H1 (cell line): ENCODE measurements at regions not wholly inside any gene's neighbourhood (a gene's known extent, or its start where the extent isn't known, plus 50 kb on each side); places are given as distances from the start of the nearest gene placed in this dataset.
"Not testable (repeated sequence)": the region's sequence is repeated elsewhere in the genome, so short reads cannot be mapped to it uniquely, and the experiment has no call there.

Experiments
- CTCF ChIA-PET: fragments of 300-600 bp; sonication (Branson Sonifier 250); formaldehyde crosslinking; loops from one replicate; lab custom pipeline; 2021; ENCODE audit not compliant: partially characterized antibody; lab: Charles Lee
- POLR2A ChIA-PET: fragments of 300-600 bp; sonication (Branson Sonifier 250); formaldehyde crosslinking; loops from one replicate; lab custom pipeline; 2021; ENCODE audit warnings: inconsistent platforms; ENCODE audit not compliant: partially characterized antibody; lab: Charles Lee
- DNase-seq, 2 experiments: peaks; one replicate each; pipeline versions ENCODE4 v3.0.0 to v3.0.0-alpha.2; 2010 to 2022; ENCODE audit warnings: low spot score in 2 of 2, low read depth in 1 of 2, mixed read lengths in 1 of 2
- FAIRE-seq: peaks from 2 replicates; lab custom pipeline; 2011; peaks lifted over from hg19 to GRCh38; lab: Jason Lieb, UNC
- H2AFZ ChIP-seq: 2 replicates; pipeline ENCODE4 v1.8.1; 2012; ENCODE audit warnings: low read length, inconsistent platforms
- H2AK5ac ChIP-seq: 2 replicates; pipeline ENCODE4 v1.6.1; 2013; ENCODE audit warnings: low read depth, low read length
- H2BK120ac ChIP-seq: replicated peaks from 2 replicates; pipeline ENCODE3; 2013; ENCODE audit warnings: low read depth, low read length, inconsistent platforms
- H2BK12ac ChIP-seq: 2 replicates; pipeline ENCODE4 v1.6.1; 2013; ENCODE audit warnings: low read depth, low read length
- H2BK15ac ChIP-seq: 2 replicates; pipeline ENCODE4 v1.6.1; 2013; ENCODE audit warnings: low read length
- H2BK20ac ChIP-seq: 2 replicates; pipeline ENCODE4 v1.6.1; 2013; ENCODE audit warnings: low read length
- H2BK5ac ChIP-seq: 2 replicates; pipeline ENCODE4 v1.6.1; 2013; ENCODE audit warnings: low read depth, low read length
- H3K14ac ChIP-seq: 2 replicates; pipeline ENCODE4 v1.6.1; 2013; ENCODE audit warnings: inconsistent platforms; ENCODE audit not compliant: insufficient read length
- H3K18ac ChIP-seq: 2 replicates; pipeline ENCODE4 v1.6.1; 2013; ENCODE audit warnings: low read length; ENCODE audit errors: extremely low read depth
- H3K23ac ChIP-seq: 2 replicates; pipeline ENCODE4 v1.6.1; 2013; ENCODE audit warnings: inconsistent platforms; ENCODE audit not compliant: insufficient read length
- H3K23me2 ChIP-seq: 2 replicates; pipeline ENCODE4 v1.6.1; 2013; ENCODE audit warnings: low read depth, low read length
- H3K27ac ChIP-seq: 2 replicates; pipeline ENCODE4 v1.6.1; 2011; ENCODE audit warnings: low read depth, low read length, inconsistent platforms
- H3K27me3 ChIP-seq, 4 experiments: replicated peaks in 1 of 4; 1 replicate in 1 of 4; 2 replicates in 3 of 4; pipeline versions ENCODE4 v1.6.1 to v1.8.1; 2011 to 2013; ENCODE audit warnings: low read length in 3 of 4, mild to moderate bottlenecking in 3 of 4, inconsistent platforms in 2 of 4, mixed read lengths in 2 of 4, moderate library complexity in 1 of 4; ENCODE audit not compliant: control insufficient read depth in 3 of 4, insufficient read depth in 3 of 4; ENCODE audit errors: extremely low read depth in 1 of 4
- H3K36me3 ChIP-seq, 4 experiments: 2 replicates each; pipeline versions ENCODE4 v1.6.1 to v1.8.1; 2011 to 2013; ENCODE audit warnings: mild to moderate bottlenecking in 4 of 4, low read length in 3 of 4, moderate library complexity in 2 of 4, control low read depth in 1 of 4, inconsistent platforms in 1 of 4; ENCODE audit not compliant: insufficient read depth in 4 of 4, control insufficient read depth in 2 of 4
- H3K4ac ChIP-seq: replicated peaks from 2 replicates; pipeline ENCODE3; 2013; ENCODE audit warnings: low read length, low read depth, mixed read lengths, inconsistent platforms; ENCODE audit not compliant: insufficient read length
- H3K4me1 ChIP-seq, 4 experiments: replicated peaks in 1 of 4; 1 replicate in 1 of 4; 2 replicates in 3 of 4; pipeline versions ENCODE4 v1.6.1 to v1.8.1; 2011 to 2013; ENCODE audit warnings: low read length in 3 of 4, inconsistent platforms in 2 of 4, mixed read lengths in 1 of 4; ENCODE audit not compliant: insufficient read depth in 4 of 4, control insufficient read depth in 3 of 4
- H3K4me2 ChIP-seq, 2 experiments: 2 replicates each; pipeline versions ENCODE4 v1.6.1 to v1.8.1; 2011 to 2013; ENCODE audit warnings: low read depth in 2 of 2, low read length in 2 of 2, control low read depth in 1 of 2, inconsistent platforms in 1 of 2, mild to moderate bottlenecking in 1 of 2; ENCODE audit not compliant: insufficient read depth in 1 of 2
- H3K4me3 ChIP-seq, 4 experiments: fragments of 200-600, 300-600 bp in 1 of 4; sonication (generic), shearing (Covaris generic), sonication (Bioruptor Twin) in 1 of 4; 2 replicates each; pipeline versions ENCODE4 v1.5.1 to v1.8.1; 2011 to 2016; ENCODE audit warnings: low read length in 4 of 4, low read depth in 3 of 4, control low read depth in 2 of 4, inconsistent platforms in 2 of 4, mild to moderate bottlenecking in 2 of 4, mixed read lengths in 1 of 4, moderate library complexity in 1 of 4; ENCODE audit not compliant: insufficient read depth in 2 of 4; ENCODE audit errors: extremely low read depth in 1 of 4
- H3K56ac ChIP-seq: replicated peaks from 2 replicates; pipeline ENCODE3; 2013; ENCODE audit warnings: low read depth, mild to moderate bottlenecking, mixed read lengths, low read length, inconsistent platforms; ENCODE audit not compliant: insufficient read length
- H3K79me1 ChIP-seq: 2 replicates; pipeline ENCODE4 v1.6.1; 2013; ENCODE audit warnings: low read depth, low read length, control low read depth
- H3K79me2 ChIP-seq, 2 experiments: 2 replicates each; pipeline versions ENCODE4 v1.6.1 to v1.8.1; 2012 to 2013; ENCODE audit warnings: low read length in 2 of 2, mild to moderate bottlenecking in 2 of 2, inconsistent platforms in 1 of 2; ENCODE audit not compliant: insufficient read depth in 2 of 2, control insufficient read depth in 1 of 2
- H3K9ac ChIP-seq, 4 experiments: replicated peaks in 1 of 4; 1 replicate in 1 of 4; 2 replicates in 3 of 4; pipeline versions ENCODE4 v1.6.1 to v1.8.1; 2011 to 2013; ENCODE audit warnings: low read depth in 3 of 4, low read length in 3 of 4, control low read depth in 2 of 4, mild to moderate bottlenecking in 2 of 4, moderate library complexity in 2 of 4, inconsistent platforms in 1 of 4; ENCODE audit errors: extremely low read depth in 1 of 4
- H3K9me3 ChIP-seq, 2 experiments: 2 replicates each; pipeline versions ENCODE4 v1.6.1 to v1.8.1; 2012 to 2013; ENCODE audit warnings: mild to moderate bottlenecking in 2 of 2, moderate library complexity in 2 of 2, control low read depth in 1 of 2, inconsistent platforms in 1 of 2, low read depth in 1 of 2, low read length in 1 of 2, mixed read lengths in 1 of 2; ENCODE audit not compliant: insufficient read depth in 2 of 2
- H4K20me1 ChIP-seq, 2 experiments: replicated peaks in 1 of 2; 2 replicates each; pipeline versions ENCODE3 to v1.8.1; 2011 to 2013; ENCODE audit warnings: inconsistent platforms in 2 of 2, low read length in 2 of 2, mild to moderate bottlenecking in 1 of 2; ENCODE audit not compliant: insufficient read depth in 2 of 2, control insufficient read depth in 1 of 2
- H4K5ac ChIP-seq: 2 replicates; pipeline ENCODE4 v1.6.1; 2013; ENCODE audit warnings: low read length, low read depth, mixed read lengths, inconsistent platforms; ENCODE audit not compliant: insufficient read length
- H4K8ac ChIP-seq: 2 replicates; pipeline ENCODE4 v1.8.0; 2013; ENCODE audit warnings: mild to moderate bottlenecking, moderate library complexity, low read length, inconsistent platforms; ENCODE audit not compliant: insufficient read depth; ENCODE audit errors: extremely low read depth
- H4K91ac ChIP-seq: replicated peaks from 2 replicates; pipeline ENCODE3; 2013; ENCODE audit warnings: low read length, mixed read lengths, inconsistent platforms; ENCODE audit not compliant: insufficient read length
- WGBS, 2 experiments: shearing (Covaris generic) in 1 of 2; methylation state at CpG; one replicate each; pipeline versions ENCODE4 v1.1.6 to v1.1.7; 2013 to 2015; ENCODE audit warnings: low lambda C conversion rate in 2 of 2, mixed read lengths in 2 of 2, inconsistent platforms in 1 of 2, low coverage in 1 of 2, missing lambda C conversion rate in 1 of 2; ENCODE audit not compliant: insufficient replicate concordance in 2 of 2, insufficient coverage in 1 of 2, insufficient read length in 1 of 2; ENCODE audit errors: extremely low coverage in 1 of 2, missing lambda C conversion rate in 1 of 2; 5-methylcytosine and 5-hydroxymethylcytosine counted together

- H2BK20ac ChIP-seq, H4K20me1 ChIP-seq, H2BK15ac ChIP-seq, H3K79me2 ChIP-seq, H3K18ac ChIP-seq, H3K4me2 ChIP-seq, H3K14ac ChIP-seq, H2BK5ac ChIP-seq, H2AFZ ChIP-seq, H3K9me3 ChIP-seq, H4K8ac ChIP-seq, H3K23ac ChIP-seq, H2BK12ac ChIP-seq, DNase-seq, H4K91ac ChIP-seq, H3K79me1 ChIP-seq, H3K9ac ChIP-seq, H3K27ac ChIP-seq, POLR2A ChIA-PET, H3K4me1 ChIP-seq, H4K5ac ChIP-seq, H2AK5ac ChIP-seq, H3K4ac ChIP-seq, H3K4me3 ChIP-seq, H3K23me2 ChIP-seq, H3K27me3 ChIP-seq, H3K36me3 ChIP-seq, H3K56ac ChIP-seq, FAIRE-seq, H2BK120ac ChIP-seq: not testable (repeated sequence)
- CTCF ChIA-PET: interaction anchor here (1.2 kb wide), 1 partner anchor 397 kb away, joined by 5 read pairs; no protein-coding TSS in a partner anchor
- WGBS, 2 experiments: 92% methylated on average over 14 of the region's 17 CpGs; no CpG with 5 or more reads in 1 of the 2 experiments
Measured at GRCh38 chr11:42881335-42881734, 430.5 kb upstream of the API5 start.
